A673 (cell line): ENCODE measurements at regions not wholly inside any gene's neighbourhood (a gene's known extent, or its start where the extent isn't known, plus 50 kb on each side); places are given as distances from the start of the nearest gene placed in this dataset.

Source experiments
- BruUV-seq: library from RNA; stranded (reverse); fragments of 400-500 nt; replicated peaks from 2 replicates; lab custom pipeline; 2021; lab: Mats Ljungman, UMichigan
- CTCF ChIA-PET: fragments of 300-600 bp; sonication (Branson Sonifier 250); formaldehyde crosslinking; loops from one replicate; lab custom pipeline; 2022; ENCODE audit warnings: antibody characterized with exemption; lab: Charles Lee
- POLR2A ChIA-PET: fragments of 300-600 bp; sonication (Branson Sonifier 250); formaldehyde crosslinking; loops from one replicate; lab custom pipeline; 2022; ENCODE audit warnings: antibody characterized with exemption; ENCODE audit not compliant: low non-redundant PET; lab: Charles Lee
- DNase-seq: peaks from one replicate; pipeline ENCODE4 v3.0.0-alpha.2; 2015; ENCODE audit warnings: low spot score
- H3K27ac ChIP-seq: fragments of 200-600 bp; sonication (generic); 2 replicates; pipeline ENCODE4 v1.5.1; 2016; ENCODE audit warnings: mixed run types, low read depth, mild to moderate bottlenecking, mixed read lengths, antibody characterized with exemption, low read length; ENCODE audit not compliant: poor library complexity, severe bottlenecking
- H3K27me3 ChIP-seq: fragments of 200-600 bp; sonication (generic); replicated peaks from 2 replicates; pipeline ENCODE4 v1.6.1; 2017; ENCODE audit warnings: mixed run types, low read depth, mild to moderate bottlenecking, mixed read lengths, antibody characterized with exemption, low read length; ENCODE audit not compliant: insufficient read depth, poor library complexity
- H3K36me3 ChIP-seq: fragments of 200-600 bp; sonication (generic); 2 replicates; pipeline ENCODE4 v1.6.1; 2016; ENCODE audit warnings: mixed run types, mild to moderate bottlenecking, mixed read lengths, antibody characterized with exemption, low read length; ENCODE audit not compliant: insufficient read depth, poor library complexity, severe bottlenecking
- H3K4me1 ChIP-seq: fragments of 200-600 bp; sonication (generic); 2 replicates; pipeline ENCODE4 v1.6.1; 2017; ENCODE audit warnings: mixed run types, mild to moderate bottlenecking, mixed read lengths, antibody characterized with exemption, low read length; ENCODE audit not compliant: insufficient read depth, poor library complexity, severe bottlenecking
- H3K4me3 ChIP-seq: fragments of 200-600 bp; sonication (generic); 2 replicates; pipeline ENCODE4 v1.5.1; 2016; ENCODE audit warnings: low read depth, mixed run types, mild to moderate bottlenecking, mixed read lengths, low read length; ENCODE audit not compliant: poor library complexity, severe bottlenecking
- H3K9me3 ChIP-seq: fragments of 200-600 bp; sonication (generic); 2 replicates; pipeline ENCODE4 v1.6.1; 2016; ENCODE audit warnings: mixed run types, low read depth, mild to moderate bottlenecking, mixed read lengths, antibody characterized with exemption, low read length; ENCODE audit not compliant: poor library complexity, severe bottlenecking
- CTCF ChIP-seq: fragments of 300-800, 200-600 bp; sonication (generic); conservative IDR thresholded peaks from 2 replicates; pipeline ENCODE4 v1.5.1; 2017; ENCODE audit warnings: low read depth, mild to moderate bottlenecking, antibody characterized with exemption, low read length, moderate library complexity, mixed read lengths
- EZH2 ChIP-seq: fragments of 200-600 bp; sonication (generic); IDR thresholded peaks from 2 replicates; pipeline ENCODE4 v1.6.1; 2017; ENCODE audit warnings: borderline replicate concordance, low read depth, mild to moderate bottlenecking, mixed read lengths, antibody characterized with exemption, low read length; ENCODE audit not compliant: poor library complexity, severe bottlenecking
- intact Hi-C: fragments of 100-400 bp; cut with micrococcal nuclease; formaldehyde crosslinking; loops from one replicate; pipeline ENCODE4 v1.10.0; 2022; ENCODE audit not compliant: unreplicated experiment

- no peak for DNase-seq
- intact Hi-C loops: no loop called here
- H3K9me3 ChIP-seq: peaks cover 2% of the 10 kb centered on the region
- H3K4me3 ChIP-seq: no peak overlapping the region
- no TSS peak for BruUV-seq
- no peak overlapping the region for H3K27ac ChIP-seq
- ChIA-PET POLR2A (no interaction called here), CTCF (no interaction called here)
- no peaks in the 10 kb centered on the region for H3K4me1 ChIP-seq
- H3K36me3 ChIP-seq: no peaks in the 10 kb centered on the region
- no peaks in the 10 kb centered on the region for H3K27me3 ChIP-seq
- TF ChIP-seq CTCF (no peak), EZH2 (no peak)
Measured at GRCh38 chr3:189530822-189531221, 100.4 kb upstream of the TP63 start.

GRCh38 chr3:189531271-189531670, 99.9 kb upstream of the TP63 start:
- ChIA-PET CTCF (no interaction called here), POLR2A (no interaction called here)
- Histone ChIP-seq H3K36me3 (no peaks in the 10 kb centered on the region), H3K9me3 (no peaks in the 10 kb centered on the region), H3K27ac (no peak overlapping the region), H3K27me3 (no peaks in the 10 kb centered on the region), H3K4me3 (no peak overlapping the region), H3K4me1 (no peaks in the 10 kb centered on the region)
- BruUV-seq: no TSS peak
- no peak for TF ChIP-seq CTCF
- no peak for TF ChIP-seq EZH2
- intact Hi-C loops: no loop called here
- no peak for DNase-seq

GRCh38 chr3:189534531-189534930, 96.7 kb upstream of the TP63 start:
- ChIA-PET CTCF (no interaction called here), POLR2A (no interaction called here)
- no peak overlapping the region for H3K4me3 ChIP-seq
- intact Hi-C loops: no loop called here
- H3K9me3 ChIP-seq: no peaks in the 10 kb centered on the region
- no peak overlapping the region for H3K27ac ChIP-seq
- H3K27me3 ChIP-seq: no peaks in the 10 kb centered on the region
- TF ChIP-seq EZH2 (no peak), CTCF (no peak)
- DNase-seq: no peak
- no peaks in the 10 kb centered on the region for H3K36me3 ChIP-seq
- no peaks in the 10 kb centered on the region for H3K4me1 ChIP-seq
- BruUV-seq: no TSS peak

- H3K4me1 ChIP-seq: no peaks in the 10 kb centered on the region
- H3K36me3 ChIP-seq: no peaks in the 10 kb centered on the region
- CTCF ChIA-PET: no interaction called here
- POLR2A ChIA-PET: no interaction called here
- BruUV-seq: no TSS peak
- H3K9me3 ChIP-seq: no peaks in the 10 kb centered on the region
- no peak for DNase-seq
- no peak for TF ChIP-seq CTCF
- TF ChIP-seq EZH2: no peak
- no peak overlapping the region for H3K4me3 ChIP-seq
- H3K27me3 ChIP-seq: no peaks in the 10 kb centered on the region
- no peak overlapping the region for H3K27ac ChIP-seq
- intact Hi-C loops: no loop called here
Measured at GRCh38 chr3:189537135-189537534, 94.1 kb upstream of the TP63 start.
